Epithelial cell of prostate (primary cell): ENCODE measurements at regions not wholly inside any gene's neighbourhood (a gene's known extent, or its start where the extent isn't known, plus 50 kb on each side); places are given as distances from the start of the nearest gene placed in this dataset.
"Not testable (repeated sequence)": the region's sequence is repeated elsewhere in the genome, so short reads cannot be mapped to it uniquely, and the experiment has no call there.

Source experiments
- DNase-seq: peaks from one replicate; pipeline ENCODE4 v3.0.0-alpha.2; 2011; ENCODE audit warnings: low read depth, low spot score
- H3K27ac ChIP-seq: fragments of 450-650 bp; 2 replicates; pipeline ENCODE4 v1.5.1; 2017; ENCODE audit warnings: mild to moderate bottlenecking

DNA sequence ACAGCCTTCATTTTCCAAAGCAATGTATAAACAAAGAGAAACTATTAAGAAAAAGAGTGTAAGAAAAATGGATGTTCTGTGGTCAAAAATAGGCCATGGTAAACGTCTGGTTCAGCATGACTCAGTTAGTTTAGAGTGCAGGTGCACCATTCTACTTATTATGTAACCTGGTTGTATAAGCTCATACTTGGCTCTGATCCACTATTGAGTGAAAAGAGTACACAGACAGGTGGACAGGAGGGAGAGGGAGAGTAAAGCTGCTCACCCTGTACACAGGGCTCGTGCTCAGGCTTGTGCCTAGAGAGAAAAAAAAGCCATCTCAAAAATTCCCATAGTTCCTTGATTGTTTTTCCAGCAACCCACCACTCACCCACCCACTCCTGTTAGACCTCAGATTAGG is 85.8 kb upstream of the ZNF91 start:
- DNase-seq, result peak; percentile 66
- H3K27ac ChIP-seq, result no peak overlapping the region

DNA sequence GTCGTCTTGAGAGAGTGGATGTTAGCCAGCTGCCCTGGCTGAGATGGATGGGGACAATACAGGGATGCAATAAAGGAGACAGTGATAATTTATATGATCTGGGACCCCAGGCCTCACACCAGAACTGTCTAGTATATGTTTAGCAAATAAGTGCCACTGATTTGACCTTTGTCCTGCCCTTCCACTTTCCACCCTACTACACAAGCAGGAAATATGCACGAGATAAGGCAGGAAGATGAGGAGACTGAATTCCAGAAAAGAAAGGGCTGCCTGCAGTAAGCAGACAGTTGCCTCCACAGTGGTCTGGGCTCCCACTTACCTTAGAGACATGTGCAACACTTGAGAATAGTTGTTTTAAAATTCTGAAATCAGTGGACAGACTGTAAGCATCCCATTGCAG is 80.2 kb upstream of the ZNF91 start:
- no peak overlapping the region for H3K27ac ChIP-seq
- no peak for DNase-seq

DNA sequence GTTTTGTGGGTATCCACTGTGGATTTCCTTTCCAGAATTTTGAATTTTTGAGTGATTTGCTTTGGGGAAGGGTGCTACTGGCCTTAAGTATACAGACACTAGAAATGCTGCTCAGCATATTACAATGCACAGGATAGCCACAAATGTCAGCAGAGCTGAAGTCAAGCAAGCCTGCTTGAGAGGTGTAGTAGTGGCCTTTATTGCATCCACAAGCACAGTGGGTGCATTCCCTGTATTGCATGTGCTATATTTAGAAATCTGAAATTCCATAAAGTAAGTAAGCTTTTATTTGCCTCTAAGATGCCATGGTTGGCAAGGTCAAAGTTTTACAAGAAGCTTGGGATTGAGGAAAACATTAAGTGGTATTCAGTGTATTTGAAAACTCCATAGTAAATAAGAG is 79.5 kb upstream of the ZNF91 start:
- no peak for DNase-seq
- H3K27ac ChIP-seq, result no peak overlapping the region

DNA sequence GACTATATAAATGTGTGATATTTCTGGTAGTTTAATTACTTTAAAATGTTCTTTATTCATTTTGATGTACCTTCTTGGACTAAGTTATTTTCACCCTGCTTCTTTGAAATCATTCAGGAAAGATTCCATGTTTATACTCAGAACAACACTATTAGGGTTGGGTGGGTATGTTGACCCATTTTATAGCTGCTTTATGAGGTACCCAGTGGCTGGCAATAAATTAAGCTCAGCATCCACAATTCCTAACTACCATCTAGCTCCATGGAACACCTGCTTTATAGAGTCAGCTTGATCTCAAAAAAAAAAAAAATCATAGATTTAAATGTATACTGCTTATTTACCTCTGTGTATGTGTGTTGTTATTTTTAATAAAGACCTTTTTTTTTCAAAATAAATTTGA is 78.9 kb upstream of the ZNF91 start:
- DNase-seq, result no peak

DNA sequence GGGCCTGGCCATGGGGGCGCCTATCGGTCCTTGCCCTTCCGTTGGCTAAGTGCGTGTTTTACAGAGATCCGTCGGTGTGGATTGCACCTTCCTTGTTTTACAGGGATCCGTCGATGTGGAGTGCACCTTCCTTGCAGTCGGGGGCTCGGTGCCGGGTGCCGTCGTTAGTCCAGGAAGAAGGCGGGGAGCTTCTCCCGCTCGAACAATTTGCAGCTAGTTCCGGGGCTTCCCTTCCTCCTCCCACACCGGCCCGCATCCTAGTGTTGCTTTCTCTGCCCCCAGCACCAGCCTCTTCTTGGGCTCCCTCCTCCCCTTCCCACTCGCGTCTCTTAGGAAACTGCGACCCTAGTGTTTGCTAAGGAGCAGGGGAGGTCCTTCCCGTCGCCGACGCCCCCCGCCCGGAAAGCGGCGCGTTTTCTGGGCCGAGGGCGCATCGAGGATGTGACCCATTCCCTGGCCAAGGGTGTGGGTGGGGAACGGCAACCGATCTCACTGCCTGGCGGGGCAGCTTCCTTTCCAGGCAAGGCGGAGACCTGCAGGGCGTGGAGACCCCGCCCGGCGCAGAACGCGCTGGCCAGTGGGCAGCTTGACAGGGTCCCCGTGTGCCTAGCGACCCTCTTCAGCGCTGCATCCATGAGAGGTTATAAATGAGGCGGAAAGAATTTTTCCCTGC is 75.7 kb upstream of the ZNF91 start:
- no peak for DNase-seq
- H3K27ac ChIP-seq, result no peak overlapping the region

More for the DNA sequence above, 78.9 kb upstream of the ZNF91 start:
- H3K27ac ChIP-seq, result no peak overlapping the region

DNA sequence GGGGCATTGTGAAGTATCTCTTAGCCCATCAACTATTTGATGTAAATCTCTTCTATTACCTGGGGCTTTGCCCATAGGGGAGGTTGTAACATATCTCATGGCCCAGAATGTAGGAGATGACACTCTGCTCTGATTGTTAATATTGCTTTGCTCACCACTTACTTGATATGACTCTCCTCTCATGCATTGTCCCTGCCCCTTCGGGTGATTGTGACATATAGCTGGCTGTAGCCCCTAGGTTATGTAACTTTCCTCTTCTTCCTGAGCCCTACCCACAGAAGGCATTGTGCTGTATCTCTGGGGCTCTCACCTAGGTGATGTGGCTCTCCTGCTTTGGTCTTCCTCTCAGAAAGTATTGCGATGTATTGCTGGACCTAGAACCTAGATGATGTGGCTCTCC is 69.1 kb upstream of the ZNF91 start:
- not testable (repeated sequence) for H3K27ac ChIP-seq, DNase-seq

DNA sequence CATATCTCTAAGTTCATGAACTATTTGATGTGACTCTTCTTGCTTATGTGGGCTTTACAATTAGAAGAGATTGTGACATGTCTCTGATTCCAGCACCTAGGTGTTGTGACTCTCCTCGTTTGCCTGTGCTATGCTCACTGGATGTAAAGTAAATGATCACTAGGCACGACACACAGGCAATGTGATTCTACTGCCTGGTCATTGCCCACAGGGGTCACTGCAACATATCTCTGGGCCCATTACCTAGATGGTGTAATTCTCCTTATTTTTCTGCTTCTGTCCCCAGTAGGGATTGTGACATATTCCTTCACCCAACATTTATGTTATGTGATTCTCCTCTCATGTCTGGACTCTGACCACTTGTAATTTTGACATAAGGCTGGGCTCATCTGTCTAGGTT is 65.8 kb upstream of the ZNF91 start:
- no peak for DNase-seq
- H3K27ac ChIP-seq, result no peak overlapping the region

DNA sequence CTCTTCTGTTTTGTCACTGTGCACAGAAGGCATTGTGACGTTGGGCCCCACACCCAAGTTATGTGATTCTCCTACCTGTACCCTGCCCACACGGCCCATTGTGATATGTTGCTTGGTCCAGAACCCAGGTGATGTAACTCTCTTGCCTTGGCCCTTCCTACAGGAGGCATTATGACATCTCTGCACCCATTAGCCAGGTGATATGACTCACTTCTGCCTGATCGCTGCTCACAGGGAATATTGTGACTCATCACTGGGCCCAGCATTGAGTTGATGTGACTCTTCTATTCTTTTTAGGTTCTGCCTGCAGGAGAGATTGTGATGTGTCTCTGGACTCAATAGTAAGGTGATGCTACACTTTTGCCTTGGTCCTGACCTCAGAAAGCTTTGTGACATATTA is 65.4 kb upstream of the ZNF91 start:
- DNase-seq, result peak; percentile 50
- H3K27ac ChIP-seq, result peak overlapping the region; percentile 21
